ENCODE measurements at regions not wholly inside any gene's neighbourhood (a gene's known extent, or its start where the extent isn't known, plus 50 kb on each side); places are given as distances from the start of the nearest gene placed in this dataset.
A peak's percentile ranks its signal among the peaks of the same experiment; 100 is the strongest.

DNA sequence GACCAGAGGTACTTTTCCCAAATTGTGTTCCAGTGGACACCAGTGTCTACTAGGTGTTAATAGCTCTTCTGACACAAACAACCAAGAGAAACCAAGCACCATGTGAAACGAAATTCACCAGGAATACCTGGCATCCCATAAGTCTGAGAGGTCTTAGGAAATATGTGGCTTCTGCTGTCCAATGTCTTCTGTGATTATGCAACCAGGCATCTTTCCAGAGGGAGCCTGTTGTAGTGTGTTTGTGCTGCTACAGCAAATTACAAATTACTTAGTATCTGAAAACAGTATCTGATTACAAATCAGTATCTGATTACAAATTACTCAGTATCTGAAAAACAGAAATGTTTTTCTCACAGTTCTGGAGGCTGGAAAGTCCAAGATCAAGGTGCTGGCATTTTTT lies 133.6 kb upstream of the NPVF start:
- no peak for DNase-seq

DNA sequence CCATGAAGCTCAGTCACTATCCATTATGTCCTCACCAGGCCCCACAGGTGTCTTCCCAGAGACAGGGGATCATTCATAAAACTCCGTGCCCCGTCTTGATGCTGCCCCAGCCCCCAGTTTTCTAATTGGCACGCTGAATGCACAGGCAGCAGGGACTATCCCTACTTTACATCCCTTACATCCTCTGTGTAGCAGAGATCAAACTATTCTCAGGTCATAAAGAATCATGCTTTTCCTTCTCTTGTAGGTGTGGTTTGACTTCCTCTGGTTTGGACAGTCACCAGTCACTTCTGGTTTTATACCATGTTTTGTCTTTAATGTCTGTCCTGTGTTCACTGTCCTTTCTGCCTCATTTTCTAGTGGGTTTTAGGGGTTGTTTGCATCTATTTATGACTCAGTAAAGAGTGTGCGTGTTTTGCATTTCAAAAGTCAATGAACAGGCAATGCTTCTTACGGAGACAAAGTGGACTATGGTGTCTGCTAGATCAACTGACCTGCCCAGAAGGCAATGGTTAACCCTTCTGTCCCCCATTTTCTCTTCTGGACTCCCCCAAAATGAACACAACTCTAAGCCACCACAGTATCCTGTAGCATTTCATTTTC lies 140.4 kb upstream of the NPVF start:
- no peak for DNase-seq

DNA sequence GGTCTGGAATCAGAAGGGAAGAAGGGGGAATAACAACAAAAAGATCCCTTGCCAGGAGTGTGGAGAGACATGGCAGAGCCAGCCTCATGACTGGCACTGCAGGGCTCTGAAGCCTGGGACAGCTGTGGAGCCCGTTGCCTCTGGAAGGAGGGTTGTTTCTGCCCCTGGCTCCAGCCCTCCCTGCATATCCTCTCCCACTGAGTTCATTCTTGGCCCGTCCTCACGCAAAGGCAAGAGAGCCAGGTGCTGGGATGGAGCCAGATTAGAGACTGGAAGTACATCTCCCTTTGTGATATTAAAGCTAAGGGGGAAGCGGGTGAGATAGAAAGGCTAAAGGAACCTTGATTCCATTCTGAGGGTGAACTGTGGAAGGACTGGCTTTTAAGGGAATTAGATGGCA lies 141.5 kb upstream of the NPVF start:
- no peak for DNase-seq

DNA sequence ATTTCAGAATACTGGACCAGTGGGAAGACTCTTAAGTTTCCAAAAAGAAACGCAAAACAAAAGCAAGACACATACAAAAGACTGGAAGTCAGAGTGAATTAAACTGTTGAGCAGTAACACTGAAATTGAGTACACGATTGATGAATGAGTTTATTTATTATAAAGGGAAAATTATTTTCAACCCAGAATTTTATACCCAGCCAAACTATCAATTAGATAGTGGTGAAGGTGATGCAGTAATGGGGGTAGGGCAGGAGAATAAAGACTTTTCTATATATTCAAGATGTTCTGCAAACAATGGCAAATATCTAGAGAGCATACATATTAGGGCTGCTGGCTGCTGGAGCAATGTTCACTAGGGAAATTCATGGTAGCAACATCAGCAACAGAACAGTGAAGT lies 143.7 kb upstream of the NPVF start:
- DNase-seq, result no peak

DNA sequence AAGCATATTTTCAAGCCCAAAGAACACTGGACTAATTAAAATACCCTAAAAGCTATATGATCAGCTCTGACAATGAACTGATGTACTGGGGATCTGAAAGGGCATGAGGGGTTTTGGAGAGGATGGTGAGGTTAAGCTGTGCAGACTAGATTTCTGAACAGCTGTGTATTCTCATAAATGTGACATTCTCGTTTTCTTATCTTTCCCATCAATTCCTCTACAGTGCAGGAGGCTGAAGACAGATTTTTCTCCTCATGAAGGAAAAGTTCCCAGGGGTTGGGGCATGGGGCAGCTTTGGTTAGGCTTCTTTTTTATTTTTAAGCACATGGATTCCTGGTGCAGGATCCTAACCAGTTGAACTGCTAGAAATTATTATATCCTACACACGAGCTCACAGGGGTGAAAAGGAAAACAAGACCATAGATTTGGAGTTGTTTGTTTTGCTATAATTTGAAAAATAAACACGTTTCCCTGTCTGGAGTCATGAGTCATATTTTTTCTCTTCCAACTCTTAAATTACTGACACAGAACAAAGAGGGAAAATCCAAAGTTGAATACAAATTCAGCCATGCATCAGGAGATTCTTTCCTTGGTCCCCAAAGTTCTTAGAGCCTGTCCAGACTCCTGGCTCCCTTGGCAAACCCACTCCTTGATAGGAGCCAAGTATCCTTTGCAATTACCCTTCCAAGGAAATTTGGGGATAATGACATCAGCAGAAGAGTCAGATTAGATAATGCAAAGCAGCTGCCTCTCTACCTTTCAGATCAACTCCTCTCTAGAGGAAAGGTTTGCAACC lies 147.7 kb upstream of the NPVF start:
- DNase-seq, result no peak

DNA sequence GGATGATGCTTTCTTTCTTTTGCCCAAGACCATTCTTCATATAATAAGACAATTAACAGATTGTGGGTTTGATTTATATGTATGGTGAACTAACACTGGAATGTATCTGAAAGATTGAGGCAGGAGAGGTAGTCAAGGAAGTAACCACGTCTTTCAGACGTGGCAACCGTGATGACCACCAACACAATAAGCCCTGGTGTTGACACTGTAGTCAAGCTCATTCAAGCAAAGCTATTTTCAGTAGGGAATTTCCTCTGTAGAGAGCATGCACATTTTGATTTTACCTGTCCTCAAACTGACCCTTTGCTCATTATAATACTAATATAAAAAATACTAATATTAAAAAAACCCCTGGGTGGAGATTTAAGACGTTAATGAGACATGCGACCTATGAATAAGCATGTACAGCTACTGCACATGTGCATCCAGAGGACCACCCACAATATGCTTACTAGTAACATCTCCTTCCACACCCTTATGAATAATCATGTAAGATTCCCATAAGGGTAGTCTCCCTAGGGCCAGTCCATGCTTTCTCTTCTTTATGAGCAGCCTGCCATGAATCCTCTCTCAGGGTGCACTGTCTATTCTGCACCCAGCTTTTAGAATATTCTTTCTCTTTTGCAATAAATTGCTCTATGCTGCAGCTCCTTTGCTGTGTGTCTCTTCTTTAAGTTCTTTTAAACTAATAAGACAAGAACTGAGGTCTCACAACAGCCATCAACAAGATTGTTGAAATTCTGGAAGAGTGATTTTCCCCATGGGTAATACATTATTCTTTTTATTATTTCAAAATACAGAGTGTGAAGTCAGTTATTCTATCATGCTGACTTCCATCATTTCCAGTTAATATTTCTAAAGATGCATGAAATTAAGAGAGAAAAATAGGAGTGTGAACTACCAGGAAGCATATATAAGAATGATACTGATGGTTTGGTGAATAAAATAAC lies 151.3 kb upstream of the NPVF start:
- DNase-seq, result no peak

DNA sequence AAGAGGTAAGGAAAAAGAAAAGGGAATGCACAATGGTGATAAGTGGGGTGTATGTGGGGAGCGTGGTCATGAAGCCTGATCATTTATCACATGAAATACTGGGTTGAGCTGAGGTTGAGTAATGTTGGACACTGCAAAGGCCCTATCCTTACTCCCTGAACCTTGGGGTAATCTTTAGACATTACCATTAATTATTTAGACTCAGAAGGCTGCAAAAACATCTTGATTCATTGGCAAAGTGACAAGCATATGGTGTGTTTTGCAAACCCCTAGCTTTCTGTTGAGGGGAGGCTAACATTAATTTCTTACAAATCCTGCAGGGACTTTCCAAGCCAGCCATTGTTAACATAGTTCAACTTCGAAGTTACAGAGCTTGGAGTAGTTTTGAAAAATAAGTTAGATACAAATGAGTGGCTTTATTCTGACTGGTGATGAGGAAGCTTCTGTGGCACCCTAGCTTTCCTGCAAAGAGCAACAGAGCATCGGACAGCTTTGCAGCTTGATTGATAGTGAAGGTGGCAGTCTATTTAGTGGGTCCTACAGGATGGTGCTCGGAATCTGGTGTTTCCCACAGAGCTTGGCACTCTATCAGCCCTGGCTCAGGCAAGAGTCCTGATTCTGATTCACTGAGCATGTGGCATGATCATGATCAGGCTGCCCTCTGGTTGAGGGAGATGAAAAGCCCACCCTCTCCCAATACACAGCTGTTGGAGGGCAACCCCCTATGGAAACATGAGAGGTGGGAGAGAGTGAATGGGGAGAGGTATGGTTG lies 153.7 kb upstream of the NPVF start:
- DNase-seq, result no peak

DNA sequence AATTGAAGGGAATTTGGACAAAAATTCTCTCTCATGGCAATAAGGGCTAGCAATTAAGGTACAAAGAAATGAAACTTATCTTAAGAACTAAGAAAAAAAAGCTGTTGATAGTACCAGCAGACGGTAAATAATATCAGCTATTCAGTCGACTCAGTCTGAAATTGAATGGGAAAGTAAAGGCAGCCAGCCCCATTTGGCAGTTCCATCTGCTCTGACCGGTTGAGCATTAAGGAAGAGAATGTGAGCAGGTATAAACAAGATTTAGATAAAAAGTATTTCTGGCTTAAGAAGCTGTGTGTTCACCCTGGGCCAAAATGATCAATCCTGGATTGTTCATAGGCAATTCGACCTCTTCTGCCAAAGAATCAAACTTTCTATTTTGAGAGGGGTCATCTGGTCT lies 154.6 kb upstream of the NPVF start:
- no peak for DNase-seq

DNA sequence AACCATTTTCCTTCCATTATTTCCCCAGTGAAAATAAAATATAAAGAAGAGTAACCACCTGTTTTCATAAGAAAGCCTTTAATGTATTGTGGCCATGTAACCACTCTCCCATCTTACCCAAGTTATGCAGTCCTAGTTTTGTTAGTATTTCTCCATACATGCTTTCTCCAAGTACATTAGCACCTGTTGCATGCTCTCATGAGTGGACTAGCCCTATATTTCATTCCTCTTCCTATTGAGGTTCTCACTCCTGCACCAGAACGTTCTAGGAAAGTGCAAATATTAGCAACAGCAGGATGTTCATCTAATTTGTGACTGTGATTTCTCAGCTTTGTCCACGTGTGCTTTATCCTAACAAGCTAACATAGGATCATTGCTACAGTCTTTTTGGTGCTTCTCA lies 155.1 kb upstream of the NPVF start:
- no peak for DNase-seq

DNA sequence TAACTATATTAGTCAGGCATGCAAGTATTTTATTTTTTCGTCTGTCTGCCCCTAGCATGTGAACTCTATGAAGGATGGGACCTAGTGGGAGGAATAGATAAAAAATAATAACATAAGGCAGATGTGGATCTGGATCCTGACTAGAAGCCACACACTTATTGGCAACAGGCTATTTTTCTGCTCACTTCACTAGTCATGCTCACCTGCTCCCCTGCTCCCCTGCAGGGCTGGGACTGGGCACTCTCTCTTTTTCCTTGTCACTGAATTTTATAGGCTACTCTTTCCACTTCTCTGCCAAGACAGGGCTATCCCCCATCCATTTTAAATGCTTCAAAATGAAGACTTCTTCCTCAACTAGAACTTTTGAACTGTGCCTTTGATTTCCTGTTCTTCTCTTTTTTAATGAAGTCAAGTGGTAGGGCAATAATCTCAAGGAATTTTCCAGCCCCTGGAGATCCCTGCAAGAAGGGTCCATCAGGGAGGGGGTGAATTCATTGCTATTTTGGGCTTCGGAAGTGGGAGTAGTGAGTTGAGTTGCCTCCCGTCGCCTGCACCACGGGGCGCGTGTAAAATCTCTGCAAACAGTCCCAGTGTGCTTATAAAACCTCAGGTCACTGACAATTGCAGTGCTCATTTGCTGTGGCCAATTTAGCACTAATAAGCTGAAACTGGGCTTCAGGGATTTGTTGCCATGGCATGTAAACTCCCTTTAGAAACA lies 156.7 kb upstream of the NPVF start:
- DNase-seq, result no peak

DNA sequence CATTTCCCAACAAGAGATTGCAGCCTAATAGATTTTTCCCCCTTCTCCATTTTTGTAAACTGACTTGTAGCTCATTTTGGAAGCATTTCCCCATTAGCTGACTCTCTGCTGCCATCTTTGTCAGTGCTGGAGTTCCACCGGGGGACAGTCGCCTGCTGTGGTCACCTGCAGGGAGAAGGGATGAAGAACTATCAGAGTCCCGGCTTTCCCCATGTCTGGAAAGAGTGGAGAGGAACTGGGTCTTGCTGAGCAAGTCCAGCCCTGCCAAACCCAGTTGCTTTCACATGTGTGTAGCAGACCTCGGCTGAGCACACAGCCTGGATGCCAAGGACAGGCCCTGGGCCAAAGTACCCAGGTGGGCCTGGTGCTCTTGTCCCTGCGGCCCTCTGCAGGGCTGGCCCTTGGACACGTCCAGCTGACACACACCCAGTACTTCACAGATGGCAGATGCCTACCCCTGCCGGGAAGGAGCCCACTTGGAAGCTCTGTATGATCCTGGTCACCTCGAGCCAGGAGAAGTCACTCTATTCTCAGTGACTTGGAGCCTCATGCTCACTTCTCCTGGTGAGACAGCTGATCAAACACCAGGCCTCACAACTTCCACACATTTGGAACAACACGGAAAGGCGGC lies 157.3 kb upstream of the NPVF start:
- DNase-seq, result no peak

DNA sequence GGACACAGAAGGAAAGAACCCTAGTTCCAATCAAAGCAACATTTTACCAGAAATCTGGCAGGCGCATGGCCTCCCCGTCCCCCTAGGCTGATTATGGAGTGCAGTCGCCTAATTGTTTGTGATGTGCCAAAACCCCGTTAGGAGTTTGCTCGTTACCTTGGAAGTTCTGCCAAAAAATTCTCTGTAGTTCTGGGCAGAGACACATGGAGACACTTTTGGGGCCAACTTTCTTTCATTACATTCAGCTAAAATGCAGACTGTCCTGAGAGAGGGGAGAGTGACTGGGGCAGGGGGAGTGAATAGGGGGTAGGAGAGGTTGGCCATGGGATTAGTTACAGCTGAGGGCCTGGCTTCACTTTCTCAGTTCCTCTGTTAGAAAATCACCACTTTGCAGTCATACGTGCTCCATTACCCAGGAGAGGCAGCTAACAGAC lies 158.0 kb upstream of the NPVF start:
- DNase-seq, result no peak

DNA sequence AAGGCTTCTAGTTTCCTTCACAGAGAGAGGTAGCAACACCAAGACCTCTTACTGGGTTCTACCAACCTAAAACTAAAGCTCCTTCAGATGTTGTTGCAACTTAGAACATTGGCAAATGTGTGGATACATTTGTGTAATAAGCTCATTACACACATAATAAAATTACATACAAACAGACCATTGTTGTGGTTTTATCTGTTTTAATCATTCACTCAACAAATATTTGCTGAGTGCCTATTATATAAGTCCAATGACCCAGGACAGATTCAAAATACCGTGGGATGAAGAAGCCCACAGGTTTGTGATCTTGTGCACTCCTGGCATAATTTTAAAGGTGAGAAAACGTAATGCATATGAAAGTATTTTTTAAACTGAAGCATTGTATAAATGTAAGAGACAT lies 160.4 kb upstream of the NPVF start:
- no peak for DNase-seq

DNA sequence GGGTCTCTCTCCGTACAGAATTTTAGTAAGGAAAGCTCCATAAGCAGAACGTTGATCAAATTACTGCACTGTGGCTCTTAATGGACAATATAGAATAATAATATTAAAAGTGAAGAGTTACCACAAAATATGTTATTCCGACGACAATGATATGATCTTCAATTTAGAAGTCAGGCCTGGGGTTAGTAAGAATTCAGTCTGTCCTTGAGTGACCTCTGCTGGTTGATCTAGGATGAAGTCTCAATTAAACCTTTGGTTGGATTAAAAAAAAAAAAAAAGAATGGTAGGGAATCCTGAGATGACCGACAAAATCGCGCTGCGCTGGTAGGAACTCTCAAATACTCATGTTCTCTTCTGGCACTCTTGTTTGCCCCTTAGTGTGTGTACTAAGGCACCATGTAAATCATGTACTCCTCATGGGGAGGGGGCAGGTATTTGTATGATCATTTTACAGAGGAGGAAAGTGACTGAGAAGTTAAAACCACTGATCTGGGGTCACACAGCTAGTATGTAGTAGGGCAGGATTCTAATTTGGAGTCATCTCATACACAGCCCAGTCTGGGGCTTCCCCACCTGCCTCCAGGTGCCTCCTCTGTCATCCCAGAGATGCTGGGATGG lies 161.3 kb upstream of the NPVF start:
- peak; percentile 21 for DNase-seq

DNA sequence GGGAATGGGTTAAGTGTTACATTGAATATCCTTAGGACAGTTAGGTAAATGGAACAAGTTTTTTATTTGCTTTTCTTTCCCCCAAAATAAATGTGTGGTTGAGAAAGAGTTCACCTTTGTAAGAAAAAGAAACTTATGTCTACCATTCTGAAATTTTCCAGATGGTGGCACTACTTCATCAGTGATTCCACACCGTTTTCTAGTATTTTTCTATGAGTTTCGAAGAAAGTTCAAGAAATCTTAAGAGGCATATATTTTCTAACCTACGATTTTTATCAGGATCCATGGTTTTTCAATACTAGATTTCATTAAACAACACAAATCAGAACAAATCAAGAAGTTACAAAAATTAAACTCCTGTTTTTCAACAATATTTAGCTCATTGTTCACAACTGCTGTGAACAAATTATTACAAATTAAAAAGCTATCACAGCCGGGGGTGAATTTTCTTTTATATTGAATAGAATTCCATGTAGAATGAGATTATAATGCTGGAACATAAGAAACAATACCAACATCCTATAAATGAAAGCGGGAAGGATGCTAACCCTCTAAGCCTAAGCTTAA lies 163.1 kb upstream of the NPVF start:
- DNase-seq, result no peak

DNA sequence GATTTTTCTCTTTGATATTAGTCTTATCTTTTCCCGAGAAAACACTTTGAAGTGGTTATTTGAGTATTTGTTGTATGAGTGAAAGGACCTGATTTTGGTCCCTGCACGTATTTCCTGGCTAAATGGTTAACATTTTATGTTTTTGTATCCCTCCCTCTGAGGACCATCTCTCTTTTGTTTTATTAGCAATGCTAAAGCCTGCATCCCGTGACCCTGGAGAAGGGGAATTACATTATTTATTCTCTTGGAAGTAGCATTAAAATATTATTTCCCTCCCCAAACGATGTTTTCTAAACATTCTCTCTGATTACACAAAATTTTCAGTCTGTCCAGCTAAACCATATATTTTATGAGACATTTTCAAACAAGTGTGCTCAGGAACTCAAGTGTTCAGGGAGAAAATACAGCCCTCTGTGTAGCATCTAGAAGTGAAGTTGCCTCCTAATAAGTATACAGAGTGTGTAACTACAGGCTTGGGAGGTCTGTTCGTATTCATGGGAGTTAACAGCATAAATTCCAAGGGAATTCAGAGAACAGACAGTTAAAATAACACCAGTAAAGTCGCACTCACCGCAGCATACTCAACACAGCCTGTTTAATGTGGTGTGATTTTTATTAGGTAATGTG lies 163.8 kb upstream of the NPVF start:
- no peak for DNase-seq

DNA sequence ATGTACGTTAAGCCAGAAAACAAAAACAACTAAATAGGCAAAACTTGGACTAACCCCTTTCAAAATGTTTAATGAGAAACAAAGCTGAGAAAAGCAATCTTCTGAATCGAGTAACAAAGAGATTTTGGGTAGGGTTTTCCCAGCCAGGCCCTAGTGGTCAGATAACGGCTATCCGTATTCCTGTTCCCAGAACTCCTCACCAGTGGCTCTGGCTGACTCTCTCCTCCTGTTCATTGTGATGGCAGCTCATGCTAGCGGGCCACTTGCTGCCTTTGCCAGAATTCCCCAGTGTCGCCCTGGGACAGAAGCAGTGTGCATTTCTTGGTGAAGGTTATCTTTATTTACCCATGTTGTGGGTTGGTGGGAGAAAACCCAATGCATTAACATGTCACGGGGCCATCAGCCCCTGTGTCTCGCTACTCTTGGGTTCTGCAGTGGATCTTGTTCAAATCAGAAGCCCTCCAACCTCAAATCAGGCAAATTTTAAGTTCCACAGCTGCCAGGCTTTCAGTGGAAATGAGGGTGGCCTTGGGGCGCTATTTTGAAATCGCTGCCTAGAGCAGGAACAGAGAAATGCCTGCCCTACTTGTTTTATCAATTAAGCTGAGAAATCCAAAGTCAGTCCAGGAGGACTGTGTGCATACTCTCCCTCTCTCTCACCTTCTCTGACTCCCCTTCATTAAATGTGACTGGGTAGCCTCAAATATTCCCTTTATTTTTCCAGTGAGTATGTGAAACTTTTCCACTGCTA lies 164.5 kb upstream of the NPVF start:
- DNase-seq, result no peak

DNA sequence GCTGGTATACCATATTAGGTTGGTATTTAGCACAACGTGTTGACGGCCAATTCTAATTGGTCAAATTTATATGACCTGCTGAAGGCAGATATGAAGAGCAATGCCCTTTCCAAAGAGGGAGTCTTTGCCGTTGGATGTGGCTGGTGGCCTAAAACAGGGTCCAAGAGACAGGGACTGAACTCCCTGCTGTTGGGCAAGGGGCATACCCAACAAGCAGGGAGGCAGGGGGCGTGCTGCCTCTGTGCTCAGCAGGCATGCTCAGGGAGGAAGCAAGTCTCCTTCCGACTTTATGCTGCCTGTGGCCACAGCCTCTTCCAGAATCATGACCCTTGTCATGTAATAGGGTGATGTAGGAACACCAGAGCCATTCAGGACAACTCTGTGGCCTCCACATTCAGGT lies 167.7 kb upstream of the NPVF start:
- no peak for DNase-seq

DNA sequence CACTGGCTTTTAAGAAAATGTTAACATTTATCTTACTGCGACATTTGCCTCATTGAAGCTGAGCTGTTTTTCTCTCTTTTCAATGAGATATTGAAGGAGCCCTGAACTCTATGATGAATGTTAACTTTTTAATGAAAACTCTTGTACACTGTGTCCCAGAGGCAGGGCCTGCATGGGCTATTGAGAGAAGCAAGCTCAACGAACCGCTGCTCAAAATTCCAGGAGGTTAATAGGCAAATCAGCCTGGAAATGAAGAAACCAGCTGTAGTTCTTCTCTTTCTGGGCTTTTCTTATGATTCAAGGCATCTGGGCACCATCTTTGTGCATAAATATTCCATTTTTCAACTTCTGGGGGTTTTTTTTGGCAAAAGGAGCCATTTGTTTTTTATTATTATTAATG lies 168.4 kb upstream of the NPVF start:
- DNase-seq, result no peak

DNA sequence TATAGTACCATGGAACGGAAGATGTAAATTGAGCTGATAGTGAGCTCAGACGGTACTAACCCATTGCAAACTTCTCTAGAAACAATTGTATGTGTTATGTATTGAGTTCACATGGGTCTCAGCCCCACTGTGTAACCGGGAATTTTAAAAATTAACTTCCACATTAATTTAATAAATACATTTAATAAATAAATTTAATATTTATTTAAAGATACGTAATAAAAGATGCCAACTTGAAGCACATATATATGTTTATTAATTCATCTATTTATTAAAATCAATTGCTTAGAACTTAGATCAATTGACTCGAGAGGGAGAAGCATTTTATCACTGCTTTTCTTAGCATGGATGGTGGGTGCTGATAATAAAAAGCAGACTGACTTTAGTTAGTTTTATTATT lies 170.1 kb upstream of the NPVF start:
- DNase-seq, result no peak

All from CD4-positive, alpha-beta T cell treated with Interleukin-21 for 1 hour (primary cell).